ENCODE measurements at regions not wholly inside any gene's neighbourhood (a gene's known extent, or its start where the extent isn't known, plus 50 kb on each side); places are given as distances from the start of the nearest gene placed in this dataset.
"Not testable (repeated sequence)": the region's sequence is repeated elsewhere in the genome, so short reads cannot be mapped to it uniquely, and the experiment has no call there.

- DNase-seq (no peak), ATAC-seq (no peak)
- Mint-ChIP-seq H3K36me3 (ENCODE audit: insufficient read depth) (no peaks in the 10 kb centered on the region), H3K9me3 (no peaks in the 10 kb centered on the region), H3K4me3 (no peak overlapping the region), H3K4me1 (ENCODE audit: low read depth) (no peaks in the 10 kb centered on the region), H3K27me3 (ENCODE audit: low read depth) (no peaks in the 10 kb centered on the region)
These were observed 577.4 kb upstream of the RAB6C start for GRCh38 chr2:129402076-129402475.

- H3K9me3 Mint-ChIP-seq, result peaks cover 6% of the 10 kb centered on the region
- H3K4me1 Mint-ChIP-seq (ENCODE audit: low read depth), result no peaks in the 10 kb centered on the region
- no peaks in the 10 kb centered on the region for H3K36me3 Mint-ChIP-seq (ENCODE audit: insufficient read depth)
- no peak for ATAC-seq
- H3K27me3 Mint-ChIP-seq (ENCODE audit: low read depth), result no peaks in the 10 kb centered on the region
- no peak for DNase-seq
- H3K4me3 Mint-ChIP-seq, result no peak overlapping the region
These were observed 575.3 kb upstream of the RAB6C start for GRCh38 chr2:129404000-129404685.

- H3K4me1 Mint-ChIP-seq (ENCODE audit: low read depth), result no peaks in the 10 kb centered on the region
- H3K9me3 Mint-ChIP-seq, result peaks cover 9% of the 10 kb centered on the region
- no peaks in the 10 kb centered on the region for H3K27me3 Mint-ChIP-seq (ENCODE audit: low read depth)
- ATAC-seq (no peak), DNase-seq (no peak)
- no peak overlapping the region for H3K4me3 Mint-ChIP-seq
- H3K36me3 Mint-ChIP-seq (ENCODE audit: insufficient read depth), result no peaks in the 10 kb centered on the region
These were observed 570.9 kb upstream of the RAB6C start for GRCh38 chr2:129408570-129408969.

GRCh38 chr2:129417041-129417440 lies 562.4 kb upstream of the RAB6C start:
- H3K36me3 Mint-ChIP-seq (ENCODE audit: insufficient read depth); H3K9me3 Mint-ChIP-seq; H3K27me3 Mint-ChIP-seq (ENCODE audit: low read depth); H3K4me1 Mint-ChIP-seq (ENCODE audit: low read depth); DNase-seq; ATAC-seq; H3K4me3 Mint-ChIP-seq: not testable (repeated sequence)

GRCh38 chr2:129422028-129422427 lies 557.4 kb upstream of the RAB6C start:
- H3K27me3 Mint-ChIP-seq (ENCODE audit: low read depth), result no peaks in the 10 kb centered on the region
- no peaks in the 10 kb centered on the region for H3K4me1 Mint-ChIP-seq (ENCODE audit: low read depth)
- ATAC-seq (no peak), DNase-seq (no peak)
- H3K9me3 Mint-ChIP-seq, result peaks cover 12% of the 10 kb centered on the region
- no peaks in the 10 kb centered on the region for H3K36me3 Mint-ChIP-seq (ENCODE audit: insufficient read depth)
- H3K4me3 Mint-ChIP-seq, result no peak overlapping the region

GRCh38 chr2:129428086-129428660 lies 551.3 kb upstream of the RAB6C start:
- Mint-ChIP-seq H3K36me3 (ENCODE audit: insufficient read depth) (no peaks in the 10 kb centered on the region), H3K4me1 (ENCODE audit: low read depth) (no peaks in the 10 kb centered on the region), H3K9me3 (peaks cover 12% of the 10 kb centered on the region), H3K4me3 (no peak overlapping the region), H3K27me3 (ENCODE audit: low read depth) (no peaks in the 10 kb centered on the region)
- no peak for ATAC-seq
- DNase-seq, result no peak

GRCh38 chr2:129430911-129431310 lies 548.6 kb upstream of the RAB6C start:
- Mint-ChIP-seq H3K9me3 (peaks cover 5% of the 10 kb centered on the region), H3K36me3 (ENCODE audit: insufficient read depth) (no peaks in the 10 kb centered on the region), H3K27me3 (ENCODE audit: low read depth) (no peaks in the 10 kb centered on the region), H3K4me3 (no peak overlapping the region), H3K4me1 (ENCODE audit: low read depth) (no peaks in the 10 kb centered on the region)
- ATAC-seq (no peak), DNase-seq (no peak)

- no peaks in the 10 kb centered on the region for H3K27me3 Mint-ChIP-seq (ENCODE audit: low read depth)
- no peaks in the 10 kb centered on the region for H3K36me3 Mint-ChIP-seq (ENCODE audit: insufficient read depth)
- no peak for DNase-seq
- no peaks in the 10 kb centered on the region for H3K4me1 Mint-ChIP-seq (ENCODE audit: low read depth)
- no peak overlapping the region for H3K4me3 Mint-ChIP-seq
- peaks cover 1% of the 10 kb centered on the region for H3K9me3 Mint-ChIP-seq
- ATAC-seq, result no peak
These were observed 547.6 kb upstream of the RAB6C start for GRCh38 chr2:129431881-129432280.

- Mint-ChIP-seq H3K4me3 (no peak overlapping the region), H3K4me1 (ENCODE audit: low read depth) (no peaks in the 10 kb centered on the region), H3K27me3 (ENCODE audit: low read depth) (no peaks in the 10 kb centered on the region), H3K36me3 (ENCODE audit: insufficient read depth) (no peaks in the 10 kb centered on the region), H3K9me3 (no peaks in the 10 kb centered on the region)
- DNase-seq (no peak), ATAC-seq (no peak)
These were observed 542.7 kb upstream of the RAB6C start for GRCh38 chr2:129436809-129437208.

- no peak for DNase-seq
- no peaks in the 10 kb centered on the region for H3K4me1 Mint-ChIP-seq (ENCODE audit: low read depth)
- no peak overlapping the region for H3K4me3 Mint-ChIP-seq
- H3K36me3 Mint-ChIP-seq (ENCODE audit: insufficient read depth), result no peaks in the 10 kb centered on the region
- H3K9me3 Mint-ChIP-seq, result no peaks in the 10 kb centered on the region
- no peaks in the 10 kb centered on the region for H3K27me3 Mint-ChIP-seq (ENCODE audit: low read depth)
- ATAC-seq, result no peak
These were observed 541.7 kb upstream of the RAB6C start for GRCh38 chr2:129437725-129438124.

GRCh38 chr2:129438501-129439057 lies 540.9 kb upstream of the RAB6C start:
- Mint-ChIP-seq H3K27me3 (ENCODE audit: low read depth) (peaks cover 2% of the 10 kb centered on the region), H3K4me1 (ENCODE audit: low read depth) (no peaks in the 10 kb centered on the region), H3K9me3 (no peaks in the 10 kb centered on the region), H3K36me3 (ENCODE audit: insufficient read depth) (no peaks in the 10 kb centered on the region), H3K4me3 (no peak overlapping the region)
- ATAC-seq (no peak), DNase-seq (no peak)

GRCh38 chr2:129439406-129440302 lies 539.8 kb upstream of the RAB6C start:
- H3K9me3 Mint-ChIP-seq, result no peaks in the 10 kb centered on the region
- H3K4me1 Mint-ChIP-seq (ENCODE audit: low read depth), result no peaks in the 10 kb centered on the region
- H3K4me3 Mint-ChIP-seq, result no peak overlapping the region
- H3K36me3 Mint-ChIP-seq (ENCODE audit: insufficient read depth), result no peaks in the 10 kb centered on the region
- ATAC-seq (no peak), DNase-seq (no peak)
- H3K27me3 Mint-ChIP-seq (ENCODE audit: low read depth), result peaks cover 7% of the 10 kb centered on the region

- Mint-ChIP-seq H3K27me3 (ENCODE audit: low read depth) (peaks cover 7% of the 10 kb centered on the region), H3K36me3 (ENCODE audit: insufficient read depth) (no peaks in the 10 kb centered on the region), H3K4me1 (ENCODE audit: low read depth) (no peaks in the 10 kb centered on the region), H3K4me3 (no peak overlapping the region), H3K9me3 (no peaks in the 10 kb centered on the region)
- ATAC-seq (no peak), DNase-seq (no peak)
These were observed 537.9 kb upstream of the RAB6C start for GRCh38 chr2:129441610-129442009.

- no peaks in the 10 kb centered on the region for H3K4me1 Mint-ChIP-seq (ENCODE audit: low read depth)
- ATAC-seq (no peak), DNase-seq (no peak)
- H3K36me3 Mint-ChIP-seq (ENCODE audit: insufficient read depth), result no peaks in the 10 kb centered on the region
- no peak overlapping the region for H3K4me3 Mint-ChIP-seq
- H3K27me3 Mint-ChIP-seq (ENCODE audit: low read depth), result peaks cover 7% of the 10 kb centered on the region
- no peaks in the 10 kb centered on the region for H3K9me3 Mint-ChIP-seq
These were observed 536.1 kb upstream of the RAB6C start for GRCh38 chr2:129443235-129443864.

Data from activated T-cell treated with anti-CD3 and anti-CD28 coated beads, Interleukin-2, amount 50 U/mL, for 4 hours (primary cell).